AG08396 (cell line): ENCODE measurements at regions not wholly inside any gene's neighbourhood (a gene's known extent, or its start where the extent isn't known, plus 50 kb on each side); places are given as distances from the start of the nearest gene placed in this dataset.
"Not testable (repeated sequence)": the region's sequence is repeated elsewhere in the genome, so short reads cannot be mapped to it uniquely, and the experiment has no call there.

Experiments
- DNase-seq: peaks from one replicate; pipeline ENCODE4 v3.0.0; 2012; ENCODE audit warnings: low spot score, mixed read lengths

- not testable (repeated sequence) for DNase-seq
These were observed 833.1 kb upstream of the RAG2 start for GRCh38 chr11:37430966-37431632.

GRCh38 chr11:37422511-37422910 is 824.5 kb upstream of the RAG2 start:
- DNase-seq = no peak

GRCh38 chr11:37411289-37411688 is 813.3 kb upstream of the RAG2 start:
- DNase-seq = no peak

- DNase-seq = no peak
These were observed 811.1 kb upstream of the RAG2 start for GRCh38 chr11:37409124-37409523.

- DNase-seq = no peak
These were observed 809.4 kb upstream of the RAG2 start for GRCh38 chr11:37407461-37407860.

GRCh38 chr11:37406651-37407050 is 808.6 kb upstream of the RAG2 start:
- DNase-seq = no peak

GRCh38 chr11:37404231-37404630 is 806.2 kb upstream of the RAG2 start:
- no peak for DNase-seq

GRCh38 chr11:37402663-37403062 is 804.6 kb upstream of the RAG2 start:
- no peak for DNase-seq

GRCh38 chr11:37394236-37394870 is 796.3 kb upstream of the RAG2 start:
- no peak for DNase-seq

- DNase-seq = no peak
These were observed 793.6 kb upstream of the RAG2 start for GRCh38 chr11:37391615-37392014.

GRCh38 chr11:37390576-37391083 is 792.6 kb upstream of the RAG2 start:
- DNase-seq = no peak

GRCh38 chr11:37378958-37379357 is 780.9 kb upstream of the RAG2 start:
- DNase-seq = no peak

- no peak for DNase-seq
These were observed 774.6 kb upstream of the RAG2 start for GRCh38 chr11:37372667-37373066.

- DNase-seq = no peak
These were observed 773.4 kb upstream of the RAG2 start for GRCh38 chr11:37371346-37371970.

GRCh38 chr11:37370817-37371216 is 772.8 kb upstream of the RAG2 start:
- DNase-seq = no peak

GRCh38 chr11:37364246-37364839 is 766.3 kb upstream of the RAG2 start:
- DNase-seq = no peak

- no peak for DNase-seq
These were observed 755.2 kb upstream of the RAG2 start for GRCh38 chr11:37353192-37353591.

GRCh38 chr11:37352485-37352884 is 754.4 kb upstream of the RAG2 start:
- DNase-seq = no peak

- DNase-seq = no peak
These were observed 745.3 kb upstream of the RAG2 start for GRCh38 chr11:37343290-37343689.

- no peak for DNase-seq
These were observed 738.4 kb upstream of the RAG2 start for GRCh38 chr11:37336401-37336800.

GRCh38 chr11:37333345-37333744 is 735.3 kb upstream of the RAG2 start:
- DNase-seq = no peak

- no peak for DNase-seq
These were observed 725.8 kb upstream of the RAG2 start for GRCh38 chr11:37323843-37324242.
